ENCODE measurements at regions not wholly inside any gene's neighbourhood (a gene's known extent, or its start where the extent isn't known, plus 50 kb on each side); places are given as distances from the start of the nearest gene placed in this dataset.

DNA sequence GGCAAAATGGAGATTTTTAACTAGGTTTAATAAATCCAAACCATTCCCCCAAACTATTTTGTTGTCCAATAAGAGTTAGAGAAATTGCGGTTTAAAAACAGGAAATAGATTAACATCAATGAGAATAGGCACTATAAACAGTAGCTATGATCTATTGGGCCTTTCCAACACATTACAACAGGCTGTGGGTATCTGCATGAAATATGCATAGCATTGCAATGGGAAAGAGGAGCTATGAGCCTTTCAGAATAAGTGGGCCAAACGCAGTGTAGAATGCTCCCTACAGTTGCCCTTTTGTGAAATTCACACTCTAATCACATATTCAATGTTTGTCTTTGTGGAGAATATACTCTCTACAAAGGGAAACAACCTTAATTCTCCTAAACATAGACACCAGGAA lies 305.5 kb upstream of the PRMT6 start:
- no peak overlapping the region for H3K4me3 ChIP-seq (ENCODE audit: low read length)
- no peak overlapping the region for H3K9ac ChIP-seq (ENCODE audit: low read length)
- H3F3A ChIP-seq (ENCODE audit: insufficient read depth, low read length): no peaks in the 10 kb centered on the region
- DNase-seq: no peak
- H3K27me3 ChIP-seq (replicated peaks; ENCODE audit: insufficient read depth, low read length): no peaks in the 10 kb centered on the region
- H3K4me1 ChIP-seq (ENCODE audit: low read length): no peaks in the 10 kb centered on the region
- no peaks in the 10 kb centered on the region for H3K79me2 ChIP-seq (ENCODE audit: low read length)
- H4K20me1 ChIP-seq (ENCODE audit: insufficient read depth, low read length): no peaks in the 10 kb centered on the region
- no peaks in the 10 kb centered on the region for H3K9me3 ChIP-seq (replicated peaks; ENCODE audit: insufficient read depth, low read length)
- no peak overlapping the region for H3K4me2 ChIP-seq (ENCODE audit: low read depth, low read length)
- H3K9me2 ChIP-seq (replicated peaks; ENCODE audit: insufficient read depth, low read length): no peaks in the 10 kb centered on the region
- no peak overlapping the region for H2AFZ ChIP-seq (ENCODE audit: low read length)
- no peak overlapping the region for H3K27ac ChIP-seq (ENCODE audit: low read length)
- H3K36me3 ChIP-seq (replicated peaks; ENCODE audit: insufficient read depth, low read length): no peaks in the 10 kb centered on the region
- TF ChIP-seq EZH2phosphoT487 (IDR thresholded peaks at IDR 0.05; ENCODE audit: low read length) (no peak), EZH2 (optimal IDR thresholded peaks at IDR 0.05; ENCODE audit: low read depth, low read length) (no peak)
- TF ChIP-seq, protein P1, sequence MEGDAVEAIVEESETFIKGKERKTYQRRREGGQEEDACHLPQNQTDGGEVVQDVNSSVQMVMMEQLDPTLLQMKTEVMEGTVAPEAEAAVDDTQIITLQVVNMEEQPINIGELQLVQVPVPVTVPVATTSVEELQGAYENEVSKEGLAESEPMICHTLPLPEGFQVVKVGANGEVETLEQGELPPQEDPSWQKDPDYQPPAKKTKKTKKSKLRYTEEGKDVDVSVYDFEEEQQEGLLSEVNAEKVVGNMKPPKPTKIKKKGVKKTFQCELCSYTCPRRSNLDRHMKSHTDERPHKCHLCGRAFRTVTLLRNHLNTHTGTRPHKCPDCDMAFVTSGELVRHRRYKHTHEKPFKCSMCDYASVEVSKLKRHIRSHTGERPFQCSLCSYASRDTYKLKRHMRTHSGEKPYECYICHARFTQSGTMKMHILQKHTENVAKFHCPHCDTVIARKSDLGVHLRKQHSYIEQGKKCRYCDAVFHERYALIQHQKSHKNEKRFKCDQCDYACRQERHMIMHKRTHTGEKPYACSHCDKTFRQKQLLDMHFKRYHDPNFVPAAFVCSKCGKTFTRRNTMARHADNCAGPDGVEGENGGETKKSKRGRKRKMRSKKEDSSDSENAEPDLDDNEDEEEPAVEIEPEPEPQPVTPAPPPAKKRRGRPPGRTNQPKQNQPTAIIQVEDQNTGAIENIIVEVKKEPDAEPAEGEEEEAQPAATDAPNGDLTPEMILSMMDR (IDR thresholded peaks at IDR 0.05; ENCODE audit: low read length): no peak

DNA sequence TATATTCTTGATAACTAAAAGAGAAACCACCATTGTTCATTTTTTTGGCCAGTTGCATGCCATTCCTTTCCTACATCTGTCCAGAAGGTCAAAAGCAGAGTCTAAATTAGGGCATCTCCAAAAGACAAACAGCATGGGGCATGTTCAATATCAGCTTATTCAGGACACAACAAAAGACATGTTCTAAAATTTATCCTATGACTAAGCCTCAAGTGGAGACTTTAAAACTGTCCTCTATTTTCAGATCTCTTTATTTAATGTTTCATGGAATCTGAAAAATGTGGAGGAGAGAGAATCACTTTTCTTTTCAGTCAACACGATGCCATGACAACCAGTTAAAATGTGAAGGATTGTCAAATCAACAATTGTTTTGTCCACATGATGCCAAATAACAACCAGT lies 303.4 kb upstream of the PRMT6 start:
- Histone ChIP-seq H3K9ac (ENCODE audit: low read length) (no peak overlapping the region), H3K79me2 (ENCODE audit: low read length) (no peaks in the 10 kb centered on the region), H2AFZ (ENCODE audit: low read length) (no peak overlapping the region), H3K4me2 (ENCODE audit: low read depth, low read length) (no peak overlapping the region), H3K4me1 (ENCODE audit: low read length) (no peaks in the 10 kb centered on the region), H3K27me3 (replicated peaks; ENCODE audit: insufficient read depth, low read length) (no peaks in the 10 kb centered on the region), H3F3A (ENCODE audit: insufficient read depth, low read length) (no peaks in the 10 kb centered on the region), H3K9me3 (replicated peaks; ENCODE audit: insufficient read depth, low read length) (no peaks in the 10 kb centered on the region), H4K20me1 (ENCODE audit: insufficient read depth, low read length) (no peaks in the 10 kb centered on the region), H3K4me3 (ENCODE audit: low read length) (no peak overlapping the region), H3K36me3 (replicated peaks; ENCODE audit: insufficient read depth, low read length) (no peaks in the 10 kb centered on the region), H3K27ac (ENCODE audit: low read length) (no peak overlapping the region), H3K9me2 (replicated peaks; ENCODE audit: insufficient read depth, low read length) (no peaks in the 10 kb centered on the region)
- DNase-seq: no peak
- TF ChIP-seq EZH2phosphoT487 (IDR thresholded peaks at IDR 0.05; ENCODE audit: low read length) (no peak), EZH2 (optimal IDR thresholded peaks at IDR 0.05; ENCODE audit: low read depth, low read length) (no peak)
- TF ChIP-seq, protein P1 (IDR thresholded peaks at IDR 0.05; ENCODE audit: low read length): no peak

DNA sequence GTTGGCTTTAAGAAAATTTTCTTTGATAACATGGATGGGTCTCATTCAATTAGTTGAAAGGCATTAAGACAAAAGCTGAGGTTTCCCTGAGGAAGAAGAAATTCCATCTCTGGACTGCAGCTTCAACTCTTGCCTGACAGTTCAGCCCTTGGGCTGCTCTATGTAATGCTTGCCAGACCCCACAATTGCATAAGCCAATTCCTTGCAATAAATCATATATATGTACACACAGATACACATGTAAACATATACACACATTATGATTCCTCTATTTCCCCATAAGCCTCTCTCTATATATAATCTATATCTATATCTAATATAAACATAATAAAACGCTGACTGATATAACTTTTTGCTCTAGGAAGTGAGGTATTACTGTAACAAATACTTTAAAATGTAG lies 301.5 kb upstream of the PRMT6 start:
- H3K4me2 ChIP-seq (ENCODE audit: low read depth, low read length): no peak overlapping the region
- H3K9ac ChIP-seq (ENCODE audit: low read length): no peak overlapping the region

More for the DNA sequence above, 301.5 kb upstream of the PRMT6 start:
- H3K9me2 ChIP-seq (replicated peaks; ENCODE audit: insufficient read depth, low read length): no peaks in the 10 kb centered on the region
- DNase-seq: no peak
- H3F3A ChIP-seq (ENCODE audit: insufficient read depth, low read length): no peaks in the 10 kb centered on the region
- H3K79me2 ChIP-seq (ENCODE audit: low read length): no peaks in the 10 kb centered on the region
- H3K9me3 ChIP-seq (replicated peaks; ENCODE audit: insufficient read depth, low read length): no peaks in the 10 kb centered on the region
- no peaks in the 10 kb centered on the region for H3K4me1 ChIP-seq (ENCODE audit: low read length)
- H3K4me3 ChIP-seq (ENCODE audit: low read length): no peak overlapping the region
- H3K27ac ChIP-seq (ENCODE audit: low read length): no peak overlapping the region
- no peaks in the 10 kb centered on the region for H3K36me3 ChIP-seq (replicated peaks; ENCODE audit: insufficient read depth, low read length)
- no peak for TF ChIP-seq EZH2 (optimal IDR thresholded peaks at IDR 0.05; ENCODE audit: low read depth, low read length)
- TF ChIP-seq, protein P1 (IDR thresholded peaks at IDR 0.05; ENCODE audit: low read length): no peak
- no peak for TF ChIP-seq EZH2phosphoT487 (IDR thresholded peaks at IDR 0.05; ENCODE audit: low read length)
- no peak overlapping the region for H2AFZ ChIP-seq (ENCODE audit: low read length)
- H3K27me3 ChIP-seq (replicated peaks; ENCODE audit: insufficient read depth, low read length): no peaks in the 10 kb centered on the region
- no peaks in the 10 kb centered on the region for H4K20me1 ChIP-seq (ENCODE audit: insufficient read depth, low read length)

All from MM.1S (cell line).